ENCODE measurements at regions not wholly inside any gene's neighbourhood (a gene's known extent, or its start where the extent isn't known, plus 50 kb on each side); places are given as distances from the start of the nearest gene placed in this dataset.

GRCh38 chr2:207401338-207401737 lies 128.4 kb upstream of the CREB1 start:
- no peak for TF ChIP-seq RAD21 (IDR thresholded peaks at IDR 0.05; ENCODE audit: low read length)
- no peak for TF ChIP-seq GABPA (IDR thresholded peaks at IDR 0.05; ENCODE audit: low read depth)
